Stomach (tissue), 4 donors: ENCODE measurements at regions not wholly inside any gene's neighbourhood (a gene's known extent, or its start where the extent isn't known, plus 50 kb on each side); places are given as distances from the start of the nearest gene placed in this dataset.

Experiments
- EP300 ChIP-seq: sonication (generic); formaldehyde crosslinking; IDR thresholded peaks from one replicate; pipeline ENCODE4 v1.6.1; 2017; ENCODE audit warnings: antibody characterized with exemption
- POLR2A ChIP-seq, 4 donors: fragments of 450-650 bp; IDR thresholded peaks; one replicate each; pipeline ENCODE4 v1.6.1; 2016; ENCODE audit warnings: antibody characterized with exemption in 4 of 4, control low read depth in 2 of 4, mild to moderate bottlenecking in 1 of 4, moderate library complexity in 1 of 4
- TF ChIP-seq, protein P1 (sequence below), 7 experiments: fragments of 450-650 bp in 4 of 7; fragments of 200-600 bp in 3 of 7; sonication (generic) in 3 of 7; IDR thresholded peaks; one replicate each; pipeline ENCODE4 v1.5.1; 2016 to 2019; ENCODE audit warnings: antibody characterized with exemption in 7 of 7, control low read depth in 2 of 7, mild to moderate bottlenecking in 1 of 7

DNA sequence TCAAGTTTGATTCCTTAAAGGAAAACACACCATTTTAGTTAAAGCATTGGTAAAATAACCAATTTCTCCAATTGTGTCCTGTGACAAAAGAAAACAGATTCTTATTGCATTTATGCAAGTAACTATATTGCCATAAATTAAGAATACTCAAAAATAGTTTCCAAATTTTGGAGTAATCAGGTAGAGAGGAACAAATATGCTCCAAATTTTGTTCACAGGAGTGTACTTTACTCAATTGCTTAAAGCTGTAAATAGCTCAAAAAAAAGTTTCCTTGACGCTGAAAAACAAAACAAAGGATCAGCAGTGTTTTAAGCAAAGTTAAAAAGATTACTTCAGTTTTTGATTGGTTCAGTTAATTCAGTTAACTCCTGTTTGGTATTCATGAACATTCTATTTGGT is 52.2 kb upstream of the INHBA start:
- TF ChIP-seq, protein P1, sequence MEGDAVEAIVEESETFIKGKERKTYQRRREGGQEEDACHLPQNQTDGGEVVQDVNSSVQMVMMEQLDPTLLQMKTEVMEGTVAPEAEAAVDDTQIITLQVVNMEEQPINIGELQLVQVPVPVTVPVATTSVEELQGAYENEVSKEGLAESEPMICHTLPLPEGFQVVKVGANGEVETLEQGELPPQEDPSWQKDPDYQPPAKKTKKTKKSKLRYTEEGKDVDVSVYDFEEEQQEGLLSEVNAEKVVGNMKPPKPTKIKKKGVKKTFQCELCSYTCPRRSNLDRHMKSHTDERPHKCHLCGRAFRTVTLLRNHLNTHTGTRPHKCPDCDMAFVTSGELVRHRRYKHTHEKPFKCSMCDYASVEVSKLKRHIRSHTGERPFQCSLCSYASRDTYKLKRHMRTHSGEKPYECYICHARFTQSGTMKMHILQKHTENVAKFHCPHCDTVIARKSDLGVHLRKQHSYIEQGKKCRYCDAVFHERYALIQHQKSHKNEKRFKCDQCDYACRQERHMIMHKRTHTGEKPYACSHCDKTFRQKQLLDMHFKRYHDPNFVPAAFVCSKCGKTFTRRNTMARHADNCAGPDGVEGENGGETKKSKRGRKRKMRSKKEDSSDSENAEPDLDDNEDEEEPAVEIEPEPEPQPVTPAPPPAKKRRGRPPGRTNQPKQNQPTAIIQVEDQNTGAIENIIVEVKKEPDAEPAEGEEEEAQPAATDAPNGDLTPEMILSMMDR (IDR thresholded peaks at IDR 0.05) = no peak
- TF ChIP-seq EP300 (no peak), POLR2A (IDR thresholded peaks at IDR 0.05) (no peak)
